Prostate gland (tissue), 2 donors: ENCODE measurements at regions not wholly inside any gene's neighbourhood (a gene's known extent, or its start where the extent isn't known, plus 50 kb on each side); places are given as distances from the start of the nearest gene placed in this dataset.
A peak's percentile ranks its signal among the peaks of the same experiment; 100 is the strongest.

Experiments
- DNase-seq: peaks from one replicate; pipeline ENCODE4 v3.0.0-alpha.2; 2019; ENCODE audit warnings: low spot score
- H3K27ac ChIP-seq, 2 donors: fragments of 200-600 bp; sonication (generic); 2 replicates each; pipeline ENCODE4 v1.5.1; 2017 to 2019
- H3K27me3 ChIP-seq: fragments of 200-600 bp; sonication (generic); replicated peaks from 2 replicates; pipeline ENCODE4 v1.5.1; 2019; ENCODE audit not compliant: insufficient read depth
- H3K36me3 ChIP-seq, 2 donors: fragments of 200-600 bp; sonication (generic); 1 replicate in 1 of 2; 2 replicates in 1 of 2; pipeline versions ENCODE4 v1.5.1 to v1.8.1; 2017 to 2019
- H3K4me1 ChIP-seq: fragments of 200-600 bp; sonication (generic); replicated peaks from 2 replicates; pipeline ENCODE4 v1.5.1; 2019
- H3K4me3 ChIP-seq, 2 donors: fragments of 200-600 bp; sonication (generic); 2 replicates each; pipeline ENCODE4 v1.5.1; 2017 to 2019
- H3K9me3 ChIP-seq: fragments of 200-600 bp; sonication (generic); 2 replicates; pipeline ENCODE4 v1.5.1; 2017
- POLR2A ChIP-seq: fragments of 450-650 bp; IDR thresholded peaks from one replicate; pipeline ENCODE4 v1.6.1; 2016; ENCODE audit warnings: antibody characterized with exemption, mild to moderate bottlenecking
- POLR2AphosphoS5 ChIP-seq: sonication (generic); formaldehyde crosslinking; IDR thresholded peaks from one replicate; pipeline ENCODE4 v1.6.1; 2017; ENCODE audit warnings: antibody characterized with exemption
- WGBS: methylation state at CpG from one replicate; pipeline ENCODE4 v1.1.5; 2018; 5-methylcytosine and 5-hydroxymethylcytosine counted together
- intact Hi-C: fragments of 100-400 bp; cut with DNase I; formaldehyde crosslinking; loops from one replicate; pipeline ENCODE4 v1.14.2; 2022
- TF ChIP-seq, protein P1 (sequence below), 4 experiments: fragments of 200-600 bp in 2 of 4; fragments of 450-650 bp in 2 of 4; sonication (generic) in 2 of 4; IDR thresholded peaks; 1 replicate in 3 of 4; 2 replicates in 1 of 4; pipeline ENCODE4 v1.5.1; 2016 to 2019; ENCODE audit warnings: antibody characterized with exemption in 4 of 4, mild to moderate bottlenecking in 2 of 4, moderate library complexity in 2 of 4

DNA sequence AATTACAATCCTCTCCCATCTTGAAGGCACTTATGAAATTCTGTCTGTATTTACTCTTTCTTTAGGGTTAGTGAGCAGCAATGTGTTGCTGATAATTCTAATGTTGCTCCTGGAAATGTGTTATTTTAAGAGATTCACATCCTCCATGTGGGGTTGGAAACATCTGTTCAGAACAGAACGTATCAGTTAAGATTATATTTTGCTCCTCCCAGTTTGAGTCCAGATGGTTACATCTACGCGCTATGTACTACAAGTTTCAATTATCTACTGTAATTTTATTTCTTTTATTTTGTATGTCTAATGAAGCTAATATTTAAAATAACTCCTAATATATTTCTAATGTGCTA, 250.6 kb upstream of the KLF6 start:
- H3K27ac ChIP-seq = no peak overlapping the region
- no peak for DNase-seq
- no peaks in the 10 kb centered on the region for H3K9me3 ChIP-seq
- no peaks in the 10 kb centered on the region for H3K27me3 ChIP-seq
- H3K4me1 ChIP-seq = no peaks in the 10 kb centered on the region
- H3K36me3 ChIP-seq = no peaks in the 10 kb centered on the region
- TF ChIP-seq POLR2A (no peak), POLR2AphosphoS5 (no peak)
- TF ChIP-seq, protein P1, sequence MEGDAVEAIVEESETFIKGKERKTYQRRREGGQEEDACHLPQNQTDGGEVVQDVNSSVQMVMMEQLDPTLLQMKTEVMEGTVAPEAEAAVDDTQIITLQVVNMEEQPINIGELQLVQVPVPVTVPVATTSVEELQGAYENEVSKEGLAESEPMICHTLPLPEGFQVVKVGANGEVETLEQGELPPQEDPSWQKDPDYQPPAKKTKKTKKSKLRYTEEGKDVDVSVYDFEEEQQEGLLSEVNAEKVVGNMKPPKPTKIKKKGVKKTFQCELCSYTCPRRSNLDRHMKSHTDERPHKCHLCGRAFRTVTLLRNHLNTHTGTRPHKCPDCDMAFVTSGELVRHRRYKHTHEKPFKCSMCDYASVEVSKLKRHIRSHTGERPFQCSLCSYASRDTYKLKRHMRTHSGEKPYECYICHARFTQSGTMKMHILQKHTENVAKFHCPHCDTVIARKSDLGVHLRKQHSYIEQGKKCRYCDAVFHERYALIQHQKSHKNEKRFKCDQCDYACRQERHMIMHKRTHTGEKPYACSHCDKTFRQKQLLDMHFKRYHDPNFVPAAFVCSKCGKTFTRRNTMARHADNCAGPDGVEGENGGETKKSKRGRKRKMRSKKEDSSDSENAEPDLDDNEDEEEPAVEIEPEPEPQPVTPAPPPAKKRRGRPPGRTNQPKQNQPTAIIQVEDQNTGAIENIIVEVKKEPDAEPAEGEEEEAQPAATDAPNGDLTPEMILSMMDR (IDR thresholded peaks at IDR 0.05) = no peak
- H3K4me3 ChIP-seq = no peak overlapping the region
- intact Hi-C loops = no loop called here
- 72% methylated on average over 3 of the region's 3 CpGs for WGBS

DNA sequence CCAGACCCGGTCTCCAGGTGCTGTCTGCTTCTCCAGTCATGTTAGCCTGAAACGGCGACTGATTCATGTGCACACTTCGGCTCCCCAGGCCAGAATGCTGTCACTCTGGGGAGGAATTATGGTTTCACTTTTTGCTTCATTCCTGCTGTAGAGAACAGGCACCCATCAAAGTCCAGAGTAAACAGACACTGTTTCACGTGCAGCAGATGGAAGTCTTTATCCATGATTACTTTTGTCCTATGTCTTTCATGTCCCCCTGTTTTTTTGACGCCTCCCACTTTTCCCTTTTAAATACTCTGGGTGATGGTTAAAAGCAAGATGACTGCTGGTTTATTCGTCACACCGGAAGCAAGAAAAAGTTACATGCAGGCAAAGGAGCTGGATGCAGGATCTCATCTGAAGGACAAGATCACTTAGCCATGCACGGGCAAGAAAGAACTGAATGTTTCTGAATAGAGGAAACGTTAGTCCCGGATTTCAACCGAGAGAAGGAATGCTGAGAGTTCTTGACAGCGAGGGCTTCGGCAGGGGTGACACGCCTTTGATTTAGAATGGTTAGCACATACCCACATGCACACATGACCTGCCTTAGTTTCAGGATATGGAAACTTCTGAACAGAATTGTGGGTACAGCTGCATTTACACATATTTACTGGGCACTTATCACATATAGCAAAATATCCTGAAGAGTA, 250.0 kb upstream of the KLF6 start:
- no peaks in the 10 kb centered on the region for H3K36me3 ChIP-seq
- intact Hi-C loops = no loop called here
- 53% methylated on average over 15 of the region's 15 CpGs for WGBS
- no peaks in the 10 kb centered on the region for H3K9me3 ChIP-seq
- no peak for DNase-seq
- no peaks in the 10 kb centered on the region for H3K27me3 ChIP-seq
- no peaks in the 10 kb centered on the region for H3K4me1 ChIP-seq
- H3K4me3 ChIP-seq = no peak overlapping the region
- H3K27ac ChIP-seq = peak overlapping the region in 1 of 2 donors; percentile 3
- TF ChIP-seq, protein P1 (IDR thresholded peaks at IDR 0.05) = no peak
- TF ChIP-seq POLR2A (no peak), POLR2AphosphoS5 (no peak)

DNA sequence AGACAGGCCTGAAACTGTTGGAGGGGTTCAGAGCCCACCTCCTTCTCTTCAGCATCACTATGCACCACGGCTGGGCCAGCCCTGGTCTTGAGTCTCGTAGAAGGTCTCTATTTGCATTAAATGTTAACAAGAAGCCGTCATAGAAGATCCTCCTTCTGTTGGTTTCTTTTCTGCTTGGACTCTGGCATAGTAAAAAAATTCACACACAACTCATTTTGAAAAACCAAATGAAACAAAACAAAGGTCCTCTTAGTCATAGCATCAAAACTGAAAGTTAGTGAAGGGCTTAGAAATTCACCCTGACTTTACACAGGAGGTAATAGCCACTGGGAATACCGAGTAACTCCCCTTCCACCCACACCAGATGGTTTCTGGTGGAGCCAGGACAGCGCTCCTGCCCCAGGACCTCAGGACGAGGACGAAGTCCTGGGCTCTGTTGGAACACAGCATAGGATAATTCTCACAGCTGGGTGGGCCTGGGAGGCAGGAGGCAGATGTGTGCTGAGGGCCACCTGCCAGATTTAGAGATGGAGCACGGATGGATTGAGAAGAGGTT, 248.4 kb upstream of the KLF6 start:
- H3K4me3 ChIP-seq = no peak overlapping the region
- no peaks in the 10 kb centered on the region for H3K36me3 ChIP-seq
- H3K9me3 ChIP-seq = no peaks in the 10 kb centered on the region
- TF ChIP-seq, protein P1 (IDR thresholded peaks at IDR 0.05) = no peak
- TF ChIP-seq POLR2AphosphoS5 (no peak), POLR2A (no peak)
- 93% methylated on average over 8 of the region's 8 CpGs for WGBS
- H3K27ac ChIP-seq = no peak overlapping the region
- H3K4me1 ChIP-seq = no peaks in the 10 kb centered on the region
- no peaks in the 10 kb centered on the region for H3K27me3 ChIP-seq
- intact Hi-C loops = no loop called here
- no peak for DNase-seq

DNA sequence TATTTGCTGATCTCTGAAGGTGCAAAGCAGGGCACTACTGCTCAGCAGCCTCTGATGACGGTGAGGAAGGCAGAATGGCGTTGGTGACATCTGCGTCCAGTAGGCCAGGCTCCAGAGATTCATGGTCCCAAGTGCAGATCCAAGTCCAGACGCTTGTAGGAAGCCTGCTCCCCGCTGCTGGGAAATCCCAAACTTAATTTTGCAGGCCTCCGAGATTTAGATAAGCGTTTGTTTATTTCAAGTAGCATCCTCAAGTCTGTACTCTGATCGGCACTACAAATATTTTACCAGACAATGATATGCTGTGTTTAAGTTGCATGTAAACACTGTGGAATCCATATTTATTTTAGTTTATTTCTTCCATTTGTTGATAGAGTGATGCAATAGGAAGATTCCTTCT, 244.9 kb upstream of the KLF6 start:
- 95% methylated on average over 8 of the region's 8 CpGs for WGBS
- Histone ChIP-seq H3K27me3 (no peaks in the 10 kb centered on the region), H3K4me3 (no peak overlapping the region), H3K27ac (no peak overlapping the region), H3K4me1 (no peaks in the 10 kb centered on the region), H3K36me3 (no peaks in the 10 kb centered on the region), H3K9me3 (no peaks in the 10 kb centered on the region)
- intact Hi-C loops = no loop called here
- no peak for DNase-seq
- TF ChIP-seq, protein P1 (IDR thresholded peaks at IDR 0.05) = no peak
- TF ChIP-seq POLR2A (no peak), POLR2AphosphoS5 (no peak)

DNA sequence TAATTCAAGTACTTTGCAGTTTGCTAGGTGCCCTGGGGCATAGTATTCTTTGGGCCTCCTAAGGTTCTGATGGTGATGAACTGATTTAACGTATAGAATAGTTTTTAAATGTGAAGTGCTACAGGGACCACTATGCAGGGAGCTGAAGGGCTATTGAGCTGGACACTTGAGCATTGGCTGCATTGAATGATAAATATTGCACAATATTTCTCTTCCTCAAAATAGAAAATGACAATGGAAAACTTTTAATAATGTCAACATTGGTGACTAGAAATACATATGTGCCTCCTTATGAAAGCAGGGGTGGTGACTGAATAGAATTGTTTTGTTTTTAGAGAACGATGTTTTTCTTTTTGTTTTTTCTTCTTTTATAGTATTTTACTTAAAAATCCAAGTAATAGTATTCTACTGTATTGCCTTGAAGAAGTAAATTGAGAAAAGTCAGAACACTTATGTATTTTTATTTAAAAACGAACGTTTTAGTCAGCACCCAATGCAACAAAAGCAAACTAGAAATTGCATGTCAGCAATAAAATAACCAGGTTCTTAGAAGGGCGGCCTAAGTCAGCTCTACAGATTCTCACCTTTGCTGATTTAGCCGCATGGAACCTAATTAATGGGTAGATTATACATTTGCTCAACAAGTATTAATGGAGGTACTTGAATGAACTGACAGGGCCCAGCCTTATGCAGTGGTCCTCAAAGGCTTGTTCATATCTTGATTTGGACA, 244.0 kb upstream of the KLF6 start:
- H3K9me3 ChIP-seq = no peaks in the 10 kb centered on the region
- TF ChIP-seq, protein P1 (IDR thresholded peaks at IDR 0.05) = no peak
- TF ChIP-seq POLR2AphosphoS5 (no peak), POLR2A (no peak)
- no peak overlapping the region for H3K4me3 ChIP-seq
- WGBS = 96% methylated on average over 6 of the region's 6 CpGs
- intact Hi-C loops = no loop called here
- no peaks in the 10 kb centered on the region for H3K4me1 ChIP-seq
- no peaks in the 10 kb centered on the region for H3K36me3 ChIP-seq
- no peak overlapping the region for H3K27ac ChIP-seq
- DNase-seq = no peak
- H3K27me3 ChIP-seq = no peaks in the 10 kb centered on the region
